Chondrocyte (in vitro differentiated cells): ENCODE measurements at regions not wholly inside any gene's neighbourhood (a gene's known extent, or its start where the extent isn't known, plus 50 kb on each side); places are given as distances from the start of the nearest gene placed in this dataset.

Source experiments
- DNase-seq: peaks from one replicate; pipeline ENCODE4 v3.0.0; 2021; ENCODE audit warnings: mixed read lengths, low spot score
- H3K27ac Mint-ChIP-seq: one replicate; pipeline ENCODE4 v1.8.0; 2021; ENCODE audit warnings: mild to moderate bottlenecking, moderate library complexity, mixed read lengths; ENCODE audit not compliant: unreplicated experiment
- H3K27me3 Mint-ChIP-seq: 2 replicates; pipeline ENCODE4 v1.8.0; 2021; ENCODE audit warnings: low read depth, mixed read lengths
- H3K36me3 Mint-ChIP-seq: 2 replicates; pipeline ENCODE4 v1.8.0; 2021; ENCODE audit warnings: low read depth, mixed read lengths
- H3K4me1 Mint-ChIP-seq: 2 replicates; pipeline ENCODE4 v1.8.0; 2021; ENCODE audit warnings: low read depth, mild to moderate bottlenecking, mixed read lengths
- H3K4me3 Mint-ChIP-seq: one replicate; pipeline ENCODE4 v1.8.0; 2021; ENCODE audit warnings: mild to moderate bottlenecking, moderate library complexity, mixed read lengths; ENCODE audit not compliant: unreplicated experiment
- H3K9me3 Mint-ChIP-seq: 2 replicates; pipeline ENCODE4 v1.8.0; 2021; ENCODE audit warnings: low read depth, mixed read lengths
- TF ChIP-seq, protein P1 (sequence below): fragments of 200-600 bp; sonication (generic); IDR thresholded peaks from 2 replicates; pipeline ENCODE4 v1.5.0; 2021; ENCODE audit warnings: antibody characterized with exemption, mild to moderate bottlenecking, moderate library complexity

DNA sequence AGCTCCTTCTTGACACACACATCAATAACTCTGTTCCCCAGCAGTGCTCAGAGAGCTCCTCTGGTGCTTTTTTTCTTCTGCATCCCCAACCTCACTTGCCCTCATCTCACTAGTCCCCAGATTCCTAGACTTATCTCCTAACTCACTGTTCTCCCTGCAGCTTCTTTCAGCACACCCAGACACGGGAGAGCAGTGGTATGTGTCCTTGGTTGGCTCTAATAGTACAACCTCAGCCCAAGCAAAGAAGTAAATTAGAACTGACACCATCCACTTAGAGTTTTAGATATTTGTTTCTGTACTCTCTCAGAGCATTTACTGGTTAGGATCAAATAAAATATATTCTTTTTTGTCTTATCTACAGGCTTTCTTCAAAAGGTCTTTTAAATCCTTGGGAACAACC lies 201.4 kb upstream of the SNX7 start:
- Mint-ChIP-seq H3K27ac (no peak overlapping the region), H3K4me3 (no peak overlapping the region), H3K4me1 (peaks cover 3% of the 10 kb centered on the region), H3K27me3 (peaks cover 3% of the 10 kb centered on the region), H3K9me3 (no peaks in the 10 kb centered on the region), H3K36me3 (no peaks in the 10 kb centered on the region)
- no peak for DNase-seq
- TF ChIP-seq, protein P1, sequence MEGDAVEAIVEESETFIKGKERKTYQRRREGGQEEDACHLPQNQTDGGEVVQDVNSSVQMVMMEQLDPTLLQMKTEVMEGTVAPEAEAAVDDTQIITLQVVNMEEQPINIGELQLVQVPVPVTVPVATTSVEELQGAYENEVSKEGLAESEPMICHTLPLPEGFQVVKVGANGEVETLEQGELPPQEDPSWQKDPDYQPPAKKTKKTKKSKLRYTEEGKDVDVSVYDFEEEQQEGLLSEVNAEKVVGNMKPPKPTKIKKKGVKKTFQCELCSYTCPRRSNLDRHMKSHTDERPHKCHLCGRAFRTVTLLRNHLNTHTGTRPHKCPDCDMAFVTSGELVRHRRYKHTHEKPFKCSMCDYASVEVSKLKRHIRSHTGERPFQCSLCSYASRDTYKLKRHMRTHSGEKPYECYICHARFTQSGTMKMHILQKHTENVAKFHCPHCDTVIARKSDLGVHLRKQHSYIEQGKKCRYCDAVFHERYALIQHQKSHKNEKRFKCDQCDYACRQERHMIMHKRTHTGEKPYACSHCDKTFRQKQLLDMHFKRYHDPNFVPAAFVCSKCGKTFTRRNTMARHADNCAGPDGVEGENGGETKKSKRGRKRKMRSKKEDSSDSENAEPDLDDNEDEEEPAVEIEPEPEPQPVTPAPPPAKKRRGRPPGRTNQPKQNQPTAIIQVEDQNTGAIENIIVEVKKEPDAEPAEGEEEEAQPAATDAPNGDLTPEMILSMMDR: no peak

DNA sequence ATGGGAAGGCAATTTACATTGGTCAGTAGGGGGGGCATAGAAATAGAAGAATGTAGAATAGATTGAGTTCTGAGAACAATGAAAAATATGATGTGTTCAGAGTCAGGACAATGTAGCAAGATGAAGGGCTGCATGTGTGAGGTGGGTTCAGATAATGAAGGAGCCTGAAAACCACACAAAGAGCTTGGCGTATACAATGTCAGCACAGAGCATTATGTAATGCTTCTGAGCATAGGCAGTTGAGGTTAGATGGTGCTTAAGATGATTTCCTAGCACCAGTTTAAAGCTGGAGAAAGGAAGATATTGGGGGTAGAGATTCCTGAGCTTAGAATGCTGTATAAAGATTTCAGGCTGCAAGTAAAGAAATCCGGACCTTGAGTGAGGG lies 202.0 kb upstream of the SNX7 start:
- TF ChIP-seq, protein P1: no peak
- Mint-ChIP-seq H3K27me3 (peaks cover 3% of the 10 kb centered on the region), H3K4me3 (no peak overlapping the region), H3K27ac (no peak overlapping the region), H3K4me1 (no peaks in the 10 kb centered on the region), H3K9me3 (no peaks in the 10 kb centered on the region), H3K36me3 (no peaks in the 10 kb centered on the region)
- no peak for DNase-seq

DNA sequence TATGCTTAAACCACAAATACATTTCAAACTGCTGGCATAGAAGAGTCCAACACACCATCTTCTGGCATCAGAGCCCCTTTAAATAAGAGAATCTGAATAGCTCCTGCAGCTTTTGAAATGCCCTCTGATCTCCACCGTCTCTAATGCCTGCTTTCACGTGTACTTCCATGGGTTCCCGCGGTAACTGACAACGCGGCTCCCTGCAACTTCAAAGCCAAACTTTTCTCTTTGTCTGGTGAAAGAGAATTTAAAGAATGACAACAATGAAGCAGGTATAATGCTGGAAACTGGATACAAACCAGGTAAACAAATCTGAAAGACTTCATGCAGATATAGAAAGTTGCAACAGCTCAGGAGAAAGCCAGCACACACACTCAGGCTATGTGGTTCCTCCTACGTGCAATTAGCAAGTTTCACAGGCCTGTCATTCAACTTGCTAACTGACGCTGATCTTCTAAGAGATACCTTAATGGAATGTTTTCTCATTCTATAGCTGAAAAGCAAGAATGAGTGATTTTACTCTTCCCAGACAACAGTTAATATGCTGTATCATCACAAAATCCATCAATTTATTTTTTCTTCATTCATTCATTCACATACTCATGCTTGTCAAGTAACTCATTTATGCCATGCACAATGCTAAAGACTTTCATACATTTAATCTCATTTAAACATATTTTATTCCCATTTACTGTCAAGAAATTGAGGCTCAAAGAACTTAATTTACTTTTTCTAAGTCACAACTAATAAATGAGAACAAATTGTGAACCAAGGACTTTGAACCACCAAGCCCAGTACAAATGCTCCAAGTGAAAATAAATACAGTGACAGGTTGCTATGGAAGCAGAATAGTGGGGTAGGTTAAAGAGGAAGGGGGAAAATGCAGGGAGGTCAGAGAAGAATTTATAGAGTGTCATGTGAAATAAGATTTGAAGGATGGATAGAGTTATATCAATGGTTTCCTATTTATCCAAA lies 202.7 kb upstream of the SNX7 start:
- TF ChIP-seq, protein P1: no peak
- no peak overlapping the region for H3K27ac Mint-ChIP-seq
- no peaks in the 10 kb centered on the region for H3K9me3 Mint-ChIP-seq
- DNase-seq: no peak
- H3K4me3 Mint-ChIP-seq: no peak overlapping the region
- no peaks in the 10 kb centered on the region for H3K36me3 Mint-ChIP-seq
- peaks cover 3% of the 10 kb centered on the region for H3K27me3 Mint-ChIP-seq
- H3K4me1 Mint-ChIP-seq: no peaks in the 10 kb centered on the region

DNA sequence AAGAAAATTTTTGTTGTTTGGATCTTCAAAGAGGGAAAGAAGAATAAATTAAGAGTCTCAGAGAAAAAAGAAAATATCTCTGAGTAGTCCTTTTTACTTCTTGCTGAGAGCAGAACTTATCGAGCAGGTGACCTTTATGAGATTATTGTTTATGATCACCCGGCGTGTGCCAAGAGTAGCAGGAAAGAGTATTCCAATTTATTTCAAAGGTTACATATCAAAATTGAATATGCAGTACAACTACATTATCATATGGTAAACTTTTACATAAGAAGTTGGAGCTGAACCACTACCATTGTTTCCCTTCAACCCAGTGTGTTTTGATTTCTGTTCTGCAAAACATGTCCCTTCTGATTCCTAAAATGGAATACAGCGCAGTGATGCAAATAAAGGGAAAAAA lies 204.3 kb upstream of the SNX7 start:
- Mint-ChIP-seq H3K9me3 (no peaks in the 10 kb centered on the region), H3K36me3 (no peaks in the 10 kb centered on the region), H3K27me3 (peaks cover 3% of the 10 kb centered on the region), H3K4me1 (no peaks in the 10 kb centered on the region), H3K27ac (no peak overlapping the region), H3K4me3 (no peak overlapping the region)
- DNase-seq: no peak
- TF ChIP-seq, protein P1: no peak

DNA sequence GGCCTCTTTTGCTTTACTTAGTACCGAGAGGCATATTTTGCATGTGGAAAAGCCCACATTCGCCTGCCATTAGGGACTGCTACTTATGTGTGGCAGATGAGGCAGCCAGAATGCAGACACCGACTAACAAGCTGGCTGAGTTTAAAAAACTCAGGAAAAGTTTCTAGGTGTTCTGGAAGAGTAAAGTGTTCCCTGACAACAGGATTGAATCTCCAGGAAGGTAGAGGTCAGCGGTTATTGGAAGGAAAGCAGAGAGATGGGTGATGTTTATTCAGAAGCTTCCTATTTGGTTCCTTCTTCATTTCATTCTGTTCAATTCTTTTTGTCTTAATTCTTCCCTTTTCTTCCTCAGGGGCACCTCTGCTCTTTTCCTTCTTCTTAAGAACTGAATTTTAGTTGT lies 206.9 kb upstream of the SNX7 start:
- Mint-ChIP-seq H3K9me3 (no peaks in the 10 kb centered on the region), H3K4me1 (peaks cover 8% of the 10 kb centered on the region), H3K27ac (no peak overlapping the region), H3K36me3 (no peaks in the 10 kb centered on the region), H3K27me3 (peaks cover 3% of the 10 kb centered on the region), H3K4me3 (no peak overlapping the region)
- TF ChIP-seq, protein P1: no peak
- no peak for DNase-seq
